ENCODE measurements at regions not wholly inside any gene's neighbourhood (a gene's known extent, or its start where the extent isn't known, plus 50 kb on each side); places are given as distances from the start of the nearest gene placed in this dataset.
"Not testable (repeated sequence)": the region's sequence is repeated elsewhere in the genome, so short reads cannot be mapped to it uniquely, and the experiment has no call there.

- DNase-seq (ENCODE audit: low spot score) = no peak
Observed at GRCh38 chrX:47776292-47777006, 60.3 kb upstream of the ZNF81 start.

- DNase-seq (ENCODE audit: low spot score) = no peak
Observed at GRCh38 chrX:47772764-47773163, 63.9 kb upstream of the ZNF81 start.

- DNase-seq (ENCODE audit: low spot score) = no peak
Observed at GRCh38 chrX:47771473-47771872, 65.2 kb upstream of the ZNF81 start.

- not testable (repeated sequence) for DNase-seq (ENCODE audit: low spot score)
Observed at GRCh38 chrX:47762826-47763225, 73.9 kb upstream of the ZNF81 start.

- no peak for DNase-seq (ENCODE audit: low spot score)
Observed at GRCh38 chrX:47752685-47753084, 84.0 kb upstream of the ZNF81 start.

GRCh38 chrX:47751670-47752069 lies 85.0 kb upstream of the ZNF81 start:
- DNase-seq (ENCODE audit: low spot score) = peak; percentile 31

- DNase-seq (ENCODE audit: low spot score) = no peak
Observed at GRCh38 chrX:47749185-47749967, 87.3 kb upstream of the ZNF81 start.

GRCh38 chrX:47748576-47748975 lies 88.1 kb upstream of the ZNF81 start:
- DNase-seq (ENCODE audit: low spot score) = peak; percentile 13

- DNase-seq (ENCODE audit: low spot score) = no peak
Observed at GRCh38 chrX:47746446-47746845, 87.5 kb upstream of the UXT start.

GRCh38 chrX:47745416-47745815 lies 86.4 kb upstream of the UXT start:
- no peak for DNase-seq (ENCODE audit: low spot score)

- peak; percentile 37 for DNase-seq (ENCODE audit: low spot score)
Observed at GRCh38 chrX:47743504-47743903, 84.5 kb upstream of the UXT start.

GRCh38 chrX:47738870-47739269 lies 79.9 kb upstream of the UXT start:
- not testable (repeated sequence) for DNase-seq (ENCODE audit: low spot score)

- DNase-seq (ENCODE audit: low spot score) = no peak
Observed at GRCh38 chrX:47723689-47724088, 64.7 kb upstream of the UXT start.

- DNase-seq (ENCODE audit: low spot score) = no peak
Observed at GRCh38 chrX:47723083-47723482, 64.1 kb upstream of the UXT start.

- DNase-seq (ENCODE audit: low spot score) = no peak
Observed at GRCh38 chrX:47722260-47722659, 63.3 kb upstream of the UXT start.

GRCh38 chrX:47715078-47715477 lies 56.1 kb upstream of the UXT start:
- DNase-seq (ENCODE audit: low spot score) = not testable (repeated sequence)

GRCh38 chrX:47712675-47713074 lies 53.7 kb upstream of the UXT start:
- not testable (repeated sequence) for DNase-seq (ENCODE audit: low spot score)

- DNase-seq (ENCODE audit: low spot score) = no peak
Observed at GRCh38 chrX:47710252-47710651, 51.3 kb upstream of the UXT start.
